AG09319 (cell line): ENCODE measurements at regions not wholly inside any gene's neighbourhood (a gene's known extent, or its start where the extent isn't known, plus 50 kb on each side); places are given as distances from the start of the nearest gene placed in this dataset.

Source experiments
- DNase-seq: peaks from one replicate; pipeline ENCODE4 v3.0.0-alpha.2; 2010; ENCODE audit warnings: low read depth; ENCODE audit errors: extremely low read depth
- CTCF ChIP-seq: IDR thresholded peaks from 2 replicates; pipeline ENCODE4 v1.5.1; 2011; ENCODE audit warnings: low read depth, mild to moderate bottlenecking, inconsistent platforms, low read length, moderate library complexity

GRCh38 chr4:174138616-174139015, 144.9 kb downstream of the FBXO8 start:
- no peak for DNase-seq
- TF ChIP-seq CTCF = no peak

GRCh38 chr4:174137698-174138097, 145.8 kb downstream of the FBXO8 start:
- no peak for DNase-seq
- no peak for TF ChIP-seq CTCF

- TF ChIP-seq CTCF = no peak
- DNase-seq = no peak
These were observed 147.5 kb downstream of the FBXO8 start for GRCh38 chr4:174135936-174136406.

GRCh38 chr4:174135530-174135929, 147.9 kb downstream of the FBXO8 start:
- no peak for DNase-seq
- no peak for TF ChIP-seq CTCF

- DNase-seq = no peak
- TF ChIP-seq CTCF = no peak
These were observed 149.1 kb downstream of the FBXO8 start for GRCh38 chr4:174134361-174134760.

- TF ChIP-seq CTCF = no peak
- DNase-seq = no peak
These were observed 149.9 kb downstream of the FBXO8 start for GRCh38 chr4:174133551-174133950.

GRCh38 chr4:174131901-174132300, 151.6 kb downstream of the FBXO8 start:
- DNase-seq = no peak
- no peak for TF ChIP-seq CTCF
